GM21576 (cell line): ENCODE measurements at regions not wholly inside any gene's neighbourhood (a gene's known extent, or its start where the extent isn't known, plus 50 kb on each side); places are given as distances from the start of the nearest gene placed in this dataset.
"Not testable (repeated sequence)": the region's sequence is repeated elsewhere in the genome, so short reads cannot be mapped to it uniquely, and the experiment has no call there.

ENCODE experiments used
- ATAC-seq: cut with Tn5 transposase; IDR thresholded peaks from one replicate; pipeline ENCODE4 v1.9.1; 2021; ENCODE audit warnings: mild to moderate bottlenecking, moderate library complexity; ENCODE audit not compliant: unreplicated experiment

DNA sequence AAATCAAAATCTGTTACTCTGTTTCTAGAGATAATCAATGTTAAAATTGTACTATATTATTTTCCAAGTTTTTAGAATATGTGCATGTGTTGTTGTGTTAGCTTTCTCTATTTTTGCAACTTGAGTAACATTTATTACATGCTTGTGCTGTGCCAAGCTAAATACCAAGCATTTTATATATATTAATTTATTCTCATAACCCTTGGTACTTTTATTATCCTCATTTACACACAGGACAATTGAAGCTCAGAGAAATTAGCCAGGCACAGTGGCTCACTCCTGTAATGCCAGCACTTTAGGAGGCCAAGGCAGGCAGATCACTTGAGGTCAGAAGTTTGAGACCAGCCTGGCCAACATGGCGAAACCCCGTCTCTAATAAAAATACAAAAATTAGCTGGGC, 254.0 kb upstream of the DMRT1 start:
- ATAC-seq = no peak

DNA sequence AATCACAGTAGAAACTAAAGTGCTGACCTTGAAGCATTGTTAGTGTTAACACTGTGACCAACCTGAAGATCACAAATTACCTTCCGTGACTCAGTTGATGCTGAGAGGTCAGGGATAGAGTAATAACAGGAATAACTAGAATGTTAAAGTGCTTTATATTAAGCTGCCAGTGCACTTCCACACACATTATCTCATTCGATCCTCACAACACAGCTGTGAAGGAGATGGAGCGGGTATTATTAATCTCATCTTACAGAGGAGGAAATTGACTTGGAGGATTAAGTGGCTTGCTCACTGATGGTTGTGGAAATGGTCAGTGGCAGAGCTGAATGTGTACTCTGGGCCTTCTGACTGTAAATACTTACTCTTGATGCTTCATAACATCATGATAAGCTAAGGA, 252.5 kb upstream of the DMRT1 start:
- no peak for ATAC-seq

DNA sequence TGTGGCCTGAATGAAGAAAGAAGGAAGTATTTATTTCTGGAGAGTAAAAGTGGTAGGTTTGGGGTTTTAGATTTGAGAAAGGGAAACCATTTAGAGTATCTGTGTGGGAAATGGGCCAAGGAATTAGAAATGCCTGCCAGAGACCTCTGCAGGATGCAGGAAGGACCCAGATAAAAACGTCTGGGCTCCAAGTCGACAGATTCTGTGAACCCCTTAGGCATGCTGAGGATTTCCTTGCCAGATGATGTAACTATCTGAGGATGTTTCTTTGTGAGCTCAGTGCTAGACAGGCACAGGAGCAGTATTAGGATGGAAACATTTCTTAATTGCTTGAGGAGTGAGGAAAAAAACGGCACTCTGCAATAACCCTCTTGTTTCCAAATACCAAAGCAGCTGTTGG, 251.8 kb upstream of the DMRT1 start:
- ATAC-seq = no peak

DNA sequence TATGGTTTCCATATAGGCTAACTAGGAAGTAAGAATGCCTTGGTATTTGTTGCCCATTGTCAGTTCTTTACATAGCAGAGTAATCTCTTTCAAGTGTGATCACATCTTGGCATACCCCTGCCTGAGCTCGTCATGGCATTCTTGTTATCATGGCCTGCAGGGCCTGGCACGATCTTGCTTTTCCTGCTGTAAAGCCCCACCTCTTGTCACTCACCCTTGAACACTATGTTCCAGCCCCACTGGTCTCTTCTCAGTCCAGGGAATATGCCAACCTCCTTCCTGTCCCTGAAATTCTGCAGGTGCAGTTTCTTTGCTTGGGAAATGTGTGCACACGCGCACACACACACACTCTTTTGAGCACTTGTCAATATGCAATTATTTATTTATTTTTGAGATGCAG, 250.2 kb upstream of the DMRT1 start:
- no peak for ATAC-seq

DNA sequence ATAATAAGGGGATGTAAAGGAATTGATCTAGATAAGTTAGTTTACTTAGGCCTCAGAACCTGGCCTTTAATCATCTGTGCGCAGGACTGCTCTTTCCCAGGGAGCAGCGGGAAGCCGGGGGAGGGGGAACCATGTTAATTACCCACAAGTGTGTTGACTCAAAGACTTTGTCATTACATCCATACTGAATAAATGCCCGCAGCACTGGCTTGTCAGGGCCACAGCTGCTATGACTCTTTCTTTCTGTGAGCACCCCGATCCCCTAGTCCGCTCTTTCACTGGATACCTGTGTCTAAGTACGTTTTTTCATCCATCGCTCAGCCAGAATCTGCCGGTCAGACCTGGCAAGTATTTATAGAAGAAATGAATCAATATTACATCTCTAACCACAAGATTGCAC, 249.3 kb upstream of the DMRT1 start:
- ATAC-seq = no peak

DNA sequence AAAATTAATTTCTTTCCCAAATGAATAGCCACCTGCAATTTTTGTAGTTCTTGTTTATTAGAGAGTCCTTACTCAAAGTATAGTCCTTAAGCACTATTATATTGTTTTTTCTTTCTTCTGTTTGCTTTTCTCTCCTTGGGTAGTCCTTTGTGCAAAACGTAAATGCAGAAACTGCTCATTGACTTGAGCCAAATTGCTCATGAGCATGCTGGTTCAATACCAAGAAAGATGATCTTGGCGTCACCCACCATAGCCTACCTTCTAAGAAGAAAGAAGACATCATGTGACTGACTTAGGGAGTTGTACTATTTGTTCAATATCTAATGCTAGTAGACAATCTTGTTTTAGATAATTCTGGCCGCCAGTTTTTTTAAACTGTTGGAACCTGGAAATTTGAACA, 248.8 kb upstream of the DMRT1 start:
- ATAC-seq = no peak

DNA sequence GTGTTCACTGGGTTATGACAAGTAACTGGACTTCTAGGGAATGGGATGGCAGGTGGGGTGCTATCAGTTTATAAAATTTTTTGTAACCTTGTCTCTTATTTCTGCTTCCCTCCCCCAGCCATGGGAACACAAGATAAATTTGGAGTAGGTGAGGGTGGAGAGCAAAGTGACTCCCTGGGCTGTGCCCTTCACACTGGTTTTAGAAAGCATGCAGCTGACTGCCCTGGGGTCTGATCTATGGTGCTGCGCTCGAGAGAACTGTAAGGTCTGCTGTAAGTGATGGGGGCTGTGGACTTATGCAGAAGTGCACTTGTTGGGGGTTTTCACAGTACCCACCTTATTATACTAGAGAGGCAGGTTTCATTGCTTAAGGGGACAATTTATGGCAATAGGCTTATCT, 247.7 kb upstream of the DMRT1 start:
- no peak for ATAC-seq

DNA sequence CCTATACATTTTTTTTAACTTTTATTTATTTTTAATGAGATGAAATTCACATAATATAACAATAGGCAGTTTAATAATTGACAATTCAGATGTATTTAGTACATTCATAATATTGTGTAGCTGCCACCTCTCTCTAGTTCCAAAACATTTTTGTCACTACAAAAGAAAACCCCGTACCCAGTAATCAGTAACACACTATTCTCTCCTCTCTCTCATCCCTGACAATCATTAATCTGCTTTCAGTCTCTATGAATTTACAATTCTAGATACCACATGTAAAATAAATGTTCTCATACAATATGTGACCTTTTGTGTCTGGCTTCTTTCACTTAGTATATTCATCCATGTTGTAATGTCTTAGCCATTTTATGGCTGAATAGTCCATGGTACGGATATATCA, 244.8 kb upstream of the DMRT1 start:
- ATAC-seq = no peak

DNA sequence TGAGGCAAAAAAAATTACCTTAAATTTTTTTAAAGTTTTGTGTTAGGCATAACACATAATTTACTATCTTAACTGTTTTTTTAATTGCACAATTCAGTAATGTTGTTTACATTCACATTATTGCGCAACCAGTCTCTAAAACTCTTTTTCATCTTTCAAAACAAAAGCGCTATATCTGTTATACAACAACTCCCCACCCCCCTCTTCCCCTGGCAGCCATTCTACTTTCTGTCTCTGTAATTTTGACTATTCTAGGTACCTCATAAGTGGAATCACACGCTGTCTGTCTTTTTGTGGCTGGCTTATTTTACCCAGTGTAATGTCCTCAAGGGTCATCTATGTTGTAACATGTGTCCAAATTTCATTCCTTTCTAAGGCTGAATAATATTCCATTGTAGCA, 241.5 kb upstream of the DMRT1 start:
- no peak for ATAC-seq

DNA sequence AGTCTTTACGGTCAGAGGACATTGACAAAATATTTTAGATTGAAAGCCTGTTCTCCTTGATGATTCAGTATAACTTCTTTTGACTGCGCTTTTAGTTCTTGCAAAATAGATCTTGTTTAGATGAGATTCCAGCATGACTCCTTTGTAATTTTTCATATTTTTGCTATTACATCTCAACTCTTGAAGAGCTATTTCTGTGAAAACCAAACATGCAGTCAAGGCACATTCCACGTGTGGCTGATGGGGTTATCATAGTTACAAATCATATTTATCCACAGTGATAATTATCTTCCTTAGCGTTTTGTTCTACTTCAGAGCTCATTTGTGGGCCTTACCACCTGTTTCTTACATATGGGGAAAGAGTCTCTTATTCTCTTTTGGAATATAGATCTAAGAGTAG, 238.8 kb upstream of the DMRT1 start:
- ATAC-seq = no peak

DNA sequence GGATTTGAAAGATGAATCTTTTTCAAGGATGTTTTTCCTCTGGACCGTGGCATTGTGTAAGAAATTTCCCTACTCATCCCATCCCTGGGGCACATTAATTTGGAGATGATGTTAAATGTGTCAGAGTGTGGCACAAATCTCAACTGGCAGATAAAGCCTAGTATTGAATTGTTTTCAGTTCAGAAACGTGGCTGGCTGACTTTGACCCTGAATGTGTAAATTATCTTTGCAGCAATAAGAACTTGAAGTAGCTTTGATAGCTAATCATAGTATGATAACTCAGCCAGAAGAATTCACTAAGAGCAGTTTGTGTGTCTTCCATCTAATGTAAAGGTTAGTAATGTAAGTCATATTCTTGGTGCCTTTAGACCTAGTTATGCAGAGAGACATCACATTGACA, 238.4 kb upstream of the DMRT1 start:
- no peak for ATAC-seq

DNA sequence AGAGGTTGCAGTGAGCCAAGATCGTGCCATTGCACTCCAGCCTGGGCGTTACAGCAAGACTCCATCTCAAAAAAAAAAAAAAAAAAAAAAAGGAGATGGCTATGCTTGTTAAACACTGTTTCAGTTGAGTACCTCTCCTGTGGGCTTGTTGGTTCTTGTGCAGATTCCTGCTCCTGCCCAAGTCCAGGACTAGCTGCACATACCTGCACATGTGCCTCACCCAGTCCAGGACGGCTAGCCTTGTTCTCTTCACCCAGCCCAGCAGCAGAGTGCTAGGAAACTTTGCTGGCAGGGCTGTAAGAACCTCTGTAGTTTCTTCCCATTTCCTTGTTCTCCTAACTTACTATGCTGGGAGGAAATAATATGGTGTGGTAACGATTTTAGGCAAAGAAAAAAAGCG, 234.1 kb upstream of the DMRT1 start:
- ATAC-seq = no peak

DNA sequence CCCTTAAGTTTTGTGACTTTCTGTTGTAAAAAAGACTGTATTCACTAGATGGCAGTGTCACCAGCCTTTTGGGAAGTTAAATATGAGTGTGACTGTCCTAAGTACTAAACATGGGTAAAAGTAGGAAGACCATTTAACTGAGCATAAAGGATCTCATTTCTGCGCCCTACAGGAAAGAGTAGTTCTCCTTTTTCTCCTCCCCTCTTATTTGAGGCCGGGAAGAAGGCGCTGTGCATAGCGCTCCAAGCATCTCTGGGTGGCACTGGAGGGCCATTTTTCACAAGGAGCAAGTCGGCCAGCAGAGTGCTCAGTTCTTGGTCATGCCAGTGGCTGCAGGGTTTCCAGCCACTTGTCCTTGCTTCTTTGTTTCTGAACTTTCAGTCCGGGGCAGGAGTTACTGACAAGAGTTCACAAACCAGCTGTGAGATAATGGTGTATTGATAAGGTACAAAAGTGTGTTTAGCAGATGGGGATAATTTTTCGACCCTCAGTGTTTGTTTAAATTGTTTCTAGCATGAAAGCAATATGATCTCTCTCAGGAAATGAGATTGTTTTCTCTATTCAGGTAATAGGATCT, 227.6 kb upstream of the DMRT1 start:
- peak; percentile 92 for ATAC-seq

DNA sequence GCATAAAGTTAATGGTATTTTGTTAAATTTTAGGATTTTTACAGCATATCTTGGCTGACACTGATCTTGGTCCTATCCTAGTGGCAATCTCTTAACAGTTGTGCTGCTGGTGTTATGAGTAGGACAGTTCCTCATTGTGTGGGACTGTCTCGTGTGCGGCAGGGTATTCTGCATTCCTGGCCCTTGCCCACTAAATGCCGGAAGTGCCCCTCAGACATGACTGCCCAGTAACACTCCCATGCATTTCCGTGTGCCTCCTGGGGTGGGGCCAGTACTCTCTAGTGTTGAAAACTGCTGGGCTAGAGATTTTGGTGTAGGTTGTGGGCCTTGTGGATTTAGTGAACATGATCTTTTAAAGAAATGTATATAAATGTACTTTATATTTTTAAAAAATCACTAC, 227.1 kb upstream of the DMRT1 start:
- ATAC-seq = no peak

DNA sequence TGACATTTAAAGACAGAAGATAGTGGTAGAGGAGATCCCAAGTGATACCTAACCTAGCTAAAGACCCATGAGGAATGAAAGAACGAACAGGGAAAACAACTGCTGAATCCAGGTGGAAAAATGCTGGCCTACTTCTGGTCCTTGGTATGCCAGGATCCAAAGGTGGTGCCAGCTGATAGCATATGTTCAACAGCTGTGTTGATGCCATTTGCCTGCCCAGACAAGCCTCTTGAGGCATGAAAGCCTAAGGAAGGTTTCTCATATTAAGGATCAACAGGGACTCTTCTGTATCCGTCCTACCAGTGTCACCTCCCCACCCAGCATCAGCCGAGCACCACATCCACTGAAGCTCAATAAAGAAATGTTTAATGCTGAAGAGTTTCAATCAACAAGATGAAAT, 225.7 kb upstream of the DMRT1 start:
- ATAC-seq = no peak

DNA sequence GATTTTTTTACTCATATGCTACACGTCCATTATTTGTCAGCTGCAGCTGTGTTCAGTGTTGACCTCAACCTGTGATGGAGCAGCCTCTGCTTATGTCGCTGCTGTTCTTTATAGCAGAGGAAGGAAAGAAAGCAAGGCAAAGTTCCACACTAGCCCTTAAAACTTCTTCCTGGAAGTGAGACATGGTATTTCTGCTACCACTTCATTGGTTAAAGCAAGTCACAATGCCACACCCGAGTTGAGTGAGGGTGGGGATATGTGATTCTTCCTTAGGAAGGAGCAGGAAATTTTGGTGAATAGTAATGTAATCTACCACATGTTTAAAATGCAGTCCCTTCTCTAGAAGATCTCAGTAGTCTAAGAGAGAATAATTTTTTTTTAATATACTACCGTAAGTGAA, 224.8 kb upstream of the DMRT1 start:
- ATAC-seq = no peak

DNA sequence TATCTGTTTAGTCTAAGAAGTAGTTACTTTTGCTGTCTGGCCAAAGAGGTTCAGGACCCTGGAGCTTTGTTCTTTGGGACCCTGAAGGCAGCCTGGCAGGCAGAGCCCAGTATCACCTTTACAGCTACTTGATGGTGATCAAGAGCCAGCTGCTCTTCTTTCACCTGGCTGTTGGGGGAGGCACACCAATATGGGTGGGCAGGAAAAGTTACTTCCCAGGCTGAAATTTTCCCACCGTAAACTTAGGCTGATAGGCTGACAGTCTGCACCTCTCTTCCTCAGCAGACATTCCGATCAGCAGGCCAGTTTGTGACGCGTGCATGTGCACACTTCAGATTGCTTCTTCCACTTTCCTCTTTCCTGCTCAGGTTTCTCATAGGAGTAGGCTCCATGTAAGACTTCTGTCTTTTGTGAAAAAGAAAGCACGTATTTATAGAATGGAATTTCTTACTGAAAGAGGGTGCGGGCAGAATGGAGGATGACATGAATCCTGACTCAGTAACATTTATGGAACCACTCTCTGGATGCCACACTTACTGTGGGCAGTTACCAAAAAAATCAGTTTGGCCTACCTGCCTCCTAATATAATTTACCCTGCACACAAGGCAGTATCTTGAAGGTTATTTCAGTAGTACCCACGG, 223.9 kb upstream of the DMRT1 start:
- ATAC-seq = no peak

DNA sequence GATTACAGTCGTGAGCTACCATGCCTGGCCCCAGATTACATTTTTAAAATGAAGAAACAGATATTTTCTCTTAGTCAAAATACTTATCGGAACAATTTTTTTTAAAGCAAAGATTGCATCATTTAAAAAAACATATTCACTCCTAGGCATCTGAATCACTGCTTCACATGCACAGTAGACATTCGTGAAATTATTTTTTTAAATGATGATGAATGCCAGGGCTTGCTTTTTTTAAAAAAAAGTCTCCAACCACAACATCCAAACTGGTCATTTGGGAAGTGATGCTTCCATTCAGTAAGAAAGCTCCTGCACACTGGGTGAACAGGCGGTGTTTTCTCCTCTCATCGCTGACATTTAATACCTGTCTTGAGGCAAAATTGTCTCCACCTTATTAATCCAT, 223.0 kb upstream of the DMRT1 start:
- ATAC-seq = no peak

DNA sequence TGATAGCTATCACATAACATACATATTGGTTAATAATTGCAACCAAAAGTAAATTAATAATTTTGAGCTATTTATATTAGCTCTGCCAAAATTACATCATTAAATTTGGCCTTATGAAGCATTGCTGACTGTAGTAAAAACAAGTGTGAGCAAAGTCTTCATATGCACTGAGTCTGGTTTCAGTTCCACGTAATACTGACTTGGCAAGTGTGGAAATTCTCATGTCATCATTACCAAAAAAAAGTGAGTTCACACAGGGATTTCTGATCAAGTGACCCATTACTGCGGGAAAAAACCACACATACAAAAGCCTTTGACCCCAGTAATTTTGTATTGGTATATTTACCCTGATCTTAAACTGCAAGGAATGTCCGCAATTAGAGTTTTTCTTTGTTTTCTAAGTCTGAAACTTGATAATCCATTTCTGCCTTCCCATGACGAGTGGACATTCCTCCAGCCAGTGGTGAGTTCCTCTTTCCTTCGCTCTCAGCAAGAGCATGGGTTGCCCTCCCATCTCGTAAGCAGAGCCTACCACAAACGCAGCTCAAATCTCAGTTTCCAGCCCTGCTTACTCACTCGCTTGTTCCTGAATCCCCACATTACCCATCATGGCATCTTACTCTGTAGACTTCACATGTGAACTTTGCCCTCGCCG, 220.2 kb upstream of the DMRT1 start:
- ATAC-seq = no peak

DNA sequence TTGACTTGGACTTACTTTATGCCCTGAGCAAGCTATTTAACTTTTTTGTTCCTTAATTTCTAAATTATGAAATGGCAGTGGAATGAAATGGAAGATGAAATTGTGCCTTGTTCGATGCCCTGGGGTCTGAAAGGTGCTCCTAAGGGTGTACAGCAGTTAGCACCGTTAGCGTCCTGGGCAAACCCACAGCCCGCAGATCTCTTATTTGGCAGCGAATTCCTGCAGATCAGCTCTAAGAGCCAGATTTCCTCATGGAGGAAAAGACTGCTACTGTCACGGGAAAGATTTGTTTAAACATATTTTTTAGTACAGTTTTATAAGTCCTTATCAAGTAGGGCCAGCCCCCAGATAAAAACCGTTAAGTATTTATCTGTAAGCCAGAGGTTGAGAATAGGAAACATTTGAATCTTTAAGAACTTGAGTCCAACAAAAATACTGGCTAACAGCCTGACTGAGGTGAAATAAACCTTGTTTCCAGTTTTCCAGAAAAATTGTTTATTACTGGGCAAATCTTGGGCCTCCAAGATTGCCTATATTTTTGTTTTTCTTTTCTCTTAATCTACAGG, 216.5 kb upstream of the DMRT1 start:
- ATAC-seq = no peak

DNA sequence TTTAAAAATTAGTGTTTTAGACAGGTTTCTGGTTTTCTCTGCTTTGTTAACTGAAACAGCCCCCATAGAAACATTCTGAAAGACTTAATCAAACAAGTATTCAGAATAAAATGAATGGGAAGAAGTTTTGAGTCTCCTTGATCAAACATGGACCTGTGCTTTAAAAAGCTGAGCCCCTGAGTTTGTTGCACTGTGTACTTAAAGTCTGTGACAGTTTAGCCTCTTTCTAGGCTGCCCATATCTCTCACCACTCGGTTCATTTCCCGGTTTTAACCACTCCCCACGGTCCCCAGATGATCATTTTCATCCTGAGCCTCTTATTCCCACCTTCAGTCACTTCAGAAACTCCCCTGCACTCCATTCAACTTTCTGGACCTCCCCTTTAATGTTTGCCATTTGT, 215.9 kb upstream of the DMRT1 start:
- no peak for ATAC-seq

DNA sequence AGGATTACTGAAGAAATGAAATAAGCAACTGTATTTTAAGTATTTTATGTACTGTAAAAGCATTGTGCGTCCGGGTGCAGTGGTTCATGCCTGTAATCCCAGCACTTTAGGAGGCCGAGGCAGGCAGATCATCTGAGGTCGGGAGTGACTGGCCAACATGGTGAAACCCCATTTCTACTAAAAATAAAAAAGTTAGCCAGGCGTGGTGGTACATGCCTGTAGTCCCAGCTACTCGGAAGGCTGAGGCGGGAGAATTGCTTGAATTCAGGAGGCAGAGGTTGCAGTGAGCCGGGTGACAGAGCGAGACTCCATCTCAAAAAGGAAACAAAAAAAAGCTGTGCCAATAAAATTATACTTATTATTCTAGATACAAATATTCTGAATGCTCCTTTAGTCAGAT, 215.4 kb upstream of the DMRT1 start:
- not testable (repeated sequence) for ATAC-seq
